GM21786 (cell line): ENCODE measurements at regions not wholly inside any gene's neighbourhood (a gene's known extent, or its start where the extent isn't known, plus 50 kb on each side); places are given as distances from the start of the nearest gene placed in this dataset.
"Not testable (repeated sequence)": the region's sequence is repeated elsewhere in the genome, so short reads cannot be mapped to it uniquely, and the experiment has no call there.

Experiments used
- ATAC-seq: cut with Tn5 transposase; IDR thresholded peaks from one replicate; pipeline ENCODE4 v1.9.1; 2021; ENCODE audit not compliant: unreplicated experiment

DNA sequence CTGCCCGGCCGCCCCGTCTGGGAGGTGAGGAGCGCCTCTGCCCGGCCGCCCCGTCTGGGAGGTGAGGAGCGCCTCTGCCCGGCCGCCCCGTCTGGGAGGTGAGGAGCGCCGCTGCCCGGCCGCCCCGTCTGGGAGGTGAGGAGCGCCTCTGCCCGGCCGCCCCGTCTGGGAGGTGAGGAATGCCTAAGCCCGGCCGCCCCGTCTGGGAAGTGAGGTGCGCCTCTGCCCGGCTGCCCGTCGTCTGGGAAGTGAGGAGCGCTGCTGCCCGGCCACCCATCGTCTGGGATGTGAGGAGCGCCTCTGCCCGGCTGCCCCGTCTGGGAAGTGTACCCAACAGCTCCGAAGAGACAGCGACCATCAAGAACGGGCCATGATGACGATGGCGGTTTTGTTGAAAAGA is 136.6 kb upstream of the PROKR2 start:
- not testable (repeated sequence) for ATAC-seq

DNA sequence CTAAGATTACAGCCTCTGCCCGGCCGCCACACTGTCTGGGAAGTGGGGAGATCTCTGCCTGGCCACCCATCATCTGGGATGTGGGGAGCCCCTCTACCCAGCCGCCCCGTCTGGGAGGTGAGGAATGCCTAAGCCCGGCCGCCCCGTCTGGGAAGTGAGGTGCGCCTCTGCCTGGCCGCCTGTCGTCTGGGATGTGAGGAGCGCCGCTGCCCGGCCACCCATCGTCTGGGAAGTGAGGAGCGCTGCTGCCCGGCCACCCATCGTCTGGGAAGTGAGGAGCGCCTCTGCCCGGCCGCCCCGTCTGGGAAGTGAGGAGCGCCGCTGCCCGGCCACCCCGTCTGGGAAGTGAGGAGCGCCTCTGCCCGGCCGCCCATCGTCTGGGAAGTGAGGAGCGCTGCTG is 135.9 kb upstream of the PROKR2 start:
- not testable (repeated sequence) for ATAC-seq

DNA sequence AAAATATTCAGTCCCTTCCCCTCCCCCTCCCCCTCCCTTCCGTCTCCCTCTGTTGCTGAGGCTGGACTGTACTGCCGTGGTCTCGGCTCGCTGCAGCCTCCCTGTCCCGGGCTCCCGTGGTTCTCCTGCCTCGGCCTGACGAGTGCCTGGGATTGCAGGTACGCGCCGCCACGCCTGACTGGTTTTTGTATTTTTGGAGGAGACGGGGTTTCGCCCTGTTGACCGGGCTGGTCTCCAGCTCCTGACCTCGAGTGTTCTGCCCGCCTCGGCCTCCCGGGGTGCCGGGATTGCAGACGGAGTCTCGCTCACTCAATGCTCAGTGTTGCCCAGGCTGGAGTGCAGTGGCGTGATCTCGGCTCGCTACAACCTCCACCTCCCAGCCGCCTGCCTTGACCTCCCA is 135.5 kb upstream of the PROKR2 start:
- not testable (repeated sequence) for ATAC-seq

GRCh38 chr20:5451643-5452210 is 135.0 kb upstream of the PROKR2 start:
- ATAC-seq = no peak

- ATAC-seq = no peak
These were observed 131.8 kb upstream of the PROKR2 start for GRCh38 chr20:5448449-5449118.

GRCh38 chr20:5447188-5447587 is 130.4 kb upstream of the PROKR2 start:
- ATAC-seq = no peak

- no peak for ATAC-seq
These were observed 128.9 kb upstream of the PROKR2 start for GRCh38 chr20:5445611-5446010.

DNA sequence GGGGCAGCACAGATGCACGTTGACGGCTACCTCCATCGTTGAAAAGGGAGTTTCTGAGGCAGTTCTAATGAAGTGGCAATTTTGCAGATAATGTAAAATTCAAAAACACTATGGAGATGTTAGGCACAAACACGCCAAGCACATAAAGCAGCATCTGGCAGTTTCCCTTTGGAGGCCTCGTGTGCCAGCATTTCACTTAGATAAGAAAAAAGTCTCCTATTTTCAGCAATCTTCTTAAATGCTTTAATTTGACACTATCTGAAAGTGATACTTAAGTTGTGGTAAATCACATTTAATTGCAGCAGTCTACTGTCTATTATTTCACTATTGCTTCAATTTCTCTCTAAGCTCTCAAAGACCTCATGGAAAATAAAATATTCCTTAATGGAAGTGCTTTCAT is 125.3 kb upstream of the PROKR2 start:
- no peak for ATAC-seq

GRCh38 chr20:5434116-5434515 is 117.4 kb upstream of the PROKR2 start:
- ATAC-seq = no peak

DNA sequence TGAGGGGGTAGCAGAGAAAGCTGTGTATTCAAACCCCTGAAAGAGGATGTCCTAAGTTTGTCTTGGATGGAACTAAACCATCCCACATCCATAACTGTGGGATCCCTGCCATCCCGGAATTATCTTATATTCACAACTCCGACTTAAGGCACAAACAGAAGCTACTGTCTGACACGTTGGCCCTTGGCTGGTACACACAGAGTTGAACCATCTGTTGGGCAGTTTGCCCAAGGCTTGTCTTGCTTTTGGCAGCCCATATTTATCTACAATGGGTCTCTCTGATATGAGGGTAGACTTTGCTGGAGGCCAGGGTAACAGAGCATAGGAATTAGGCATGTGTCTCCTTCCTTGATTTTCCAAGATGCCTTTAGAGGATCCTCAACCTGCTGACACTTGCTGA is 116.6 kb upstream of the PROKR2 start:
- no peak for ATAC-seq

- no peak for ATAC-seq
These were observed 115.3 kb upstream of the PROKR2 start for GRCh38 chr20:5432030-5432429.

DNA sequence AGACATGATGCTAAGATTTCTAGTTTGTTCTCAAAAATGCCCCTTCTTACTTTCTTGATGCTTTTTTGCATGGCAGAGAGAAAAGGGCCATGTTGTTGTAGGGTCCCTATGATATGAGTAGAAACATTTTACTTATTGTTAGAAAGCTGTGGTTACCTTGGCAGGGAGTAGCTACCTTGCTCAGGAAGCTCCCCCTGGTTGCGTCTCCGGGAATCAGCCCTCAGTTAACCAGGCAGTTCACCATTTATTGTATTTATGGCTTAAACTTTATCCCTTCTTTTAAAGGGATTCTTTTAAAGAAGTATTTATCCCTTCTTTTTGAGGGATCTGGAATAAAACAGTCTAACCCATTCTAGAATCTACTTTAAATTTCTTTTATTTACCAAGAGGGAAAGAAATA is 113.9 kb upstream of the PROKR2 start:
- ATAC-seq = no peak

DNA sequence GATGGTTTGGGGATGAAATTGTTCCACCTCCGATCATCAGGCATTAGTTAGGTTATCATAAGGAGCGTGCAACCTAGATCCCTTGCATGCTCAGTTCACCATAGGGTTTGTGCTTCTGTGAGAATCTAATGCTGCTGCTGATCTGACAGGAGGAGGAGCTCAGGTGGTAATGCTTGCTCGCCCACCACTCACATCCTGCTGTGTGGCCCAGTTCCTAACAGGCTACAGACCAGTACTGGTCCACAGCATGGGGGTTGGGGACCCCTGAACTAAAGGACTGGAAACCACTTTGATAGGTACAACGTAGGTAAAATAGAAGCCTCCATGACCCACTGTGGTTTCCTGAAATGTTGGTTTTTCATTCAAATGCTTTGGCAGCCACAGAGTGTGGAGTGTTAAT is 109.3 kb upstream of the PROKR2 start:
- ATAC-seq = no peak

DNA sequence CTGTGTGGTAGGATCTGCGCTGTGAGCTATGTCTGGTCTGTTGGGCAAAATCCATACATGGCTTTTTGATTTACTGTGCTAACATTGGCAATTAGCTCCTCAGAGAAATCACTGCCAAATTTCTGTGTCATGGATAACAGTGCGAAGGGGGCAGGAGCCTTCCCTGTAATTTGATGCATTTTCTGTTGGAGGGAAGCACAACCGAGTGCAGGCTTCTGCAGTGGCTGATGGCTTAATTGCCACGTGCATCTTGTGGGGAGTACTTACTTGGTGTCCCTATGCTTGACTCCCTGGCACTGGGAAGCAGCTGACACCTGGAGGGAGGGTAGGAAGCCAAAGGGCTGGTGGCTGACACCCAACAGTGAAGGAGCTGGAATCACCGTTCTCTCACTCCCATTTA is 99.3 kb upstream of the PROKR2 start:
- no peak for ATAC-seq

DNA sequence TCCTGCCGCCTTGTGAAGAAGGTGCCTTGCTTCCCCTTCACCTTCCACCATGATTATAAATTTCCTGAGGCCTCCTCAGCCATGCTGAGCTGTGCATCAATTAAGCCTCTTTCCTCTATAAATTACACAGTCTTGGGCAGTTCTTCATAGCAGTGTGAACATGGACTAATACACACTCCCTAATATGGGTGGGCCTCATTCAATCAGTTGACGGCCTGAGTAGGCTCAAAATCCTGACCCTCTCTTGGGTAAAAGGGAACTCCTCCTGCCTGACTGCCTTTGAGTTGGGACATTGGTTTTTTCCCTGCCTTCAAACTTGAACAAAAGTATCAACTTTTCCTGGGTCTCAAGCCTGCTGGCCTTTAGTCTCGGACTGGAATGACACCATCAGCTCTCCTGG is 96.6 kb upstream of the PROKR2 start:
- no peak for ATAC-seq

DNA sequence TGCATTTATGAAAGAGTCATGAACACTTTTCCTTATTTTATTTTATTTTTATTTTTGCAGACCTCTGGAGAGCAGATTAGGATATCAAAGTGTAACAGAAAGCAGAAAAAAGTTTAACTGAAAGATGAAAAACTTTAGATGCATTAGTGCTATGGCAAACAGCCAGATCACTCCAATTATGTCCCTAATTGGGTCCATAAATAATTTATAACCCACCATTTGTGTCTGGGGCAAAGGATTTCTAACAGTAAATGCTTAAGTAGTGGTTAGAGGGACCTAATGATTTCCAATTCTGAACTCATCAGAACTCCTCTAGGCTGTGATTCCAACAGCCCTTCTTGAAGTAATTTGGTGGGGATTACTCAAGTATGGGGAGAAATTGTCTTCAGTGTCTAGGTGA is 93.7 kb upstream of the PROKR2 start:
- no peak for ATAC-seq

DNA sequence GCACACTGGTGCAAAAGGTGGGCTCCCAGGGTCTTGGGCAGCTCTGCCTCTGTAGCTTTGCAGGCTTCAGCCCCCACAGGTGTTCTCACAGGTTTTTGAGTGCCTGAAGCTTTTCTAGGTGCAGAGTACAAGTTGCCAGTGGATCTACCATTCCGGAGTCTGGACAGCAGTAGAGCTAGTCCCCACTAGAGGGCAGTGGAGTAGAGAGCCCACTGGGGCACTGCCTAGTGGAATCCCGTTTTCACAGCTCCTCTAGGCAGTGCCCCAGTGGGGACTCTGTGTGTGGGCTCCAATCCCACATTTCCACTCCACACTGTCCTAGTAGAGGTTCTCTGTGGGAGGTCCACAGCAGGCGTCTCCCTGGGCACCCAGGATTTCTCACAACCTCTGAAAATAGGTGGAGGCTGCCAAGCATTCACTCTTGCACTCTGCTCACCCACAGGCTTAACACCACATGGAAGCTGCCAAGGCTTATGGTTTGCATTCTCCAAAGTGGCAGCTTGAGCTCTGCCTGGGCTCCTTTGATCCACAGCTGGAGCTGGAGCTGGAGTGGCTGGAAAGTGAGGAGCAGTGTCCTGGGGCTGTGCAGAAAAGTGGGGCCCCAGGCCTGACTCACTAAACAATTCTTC is 86.3 kb upstream of the PROKR2 start:
- ATAC-seq = peak; percentile 79

DNA sequence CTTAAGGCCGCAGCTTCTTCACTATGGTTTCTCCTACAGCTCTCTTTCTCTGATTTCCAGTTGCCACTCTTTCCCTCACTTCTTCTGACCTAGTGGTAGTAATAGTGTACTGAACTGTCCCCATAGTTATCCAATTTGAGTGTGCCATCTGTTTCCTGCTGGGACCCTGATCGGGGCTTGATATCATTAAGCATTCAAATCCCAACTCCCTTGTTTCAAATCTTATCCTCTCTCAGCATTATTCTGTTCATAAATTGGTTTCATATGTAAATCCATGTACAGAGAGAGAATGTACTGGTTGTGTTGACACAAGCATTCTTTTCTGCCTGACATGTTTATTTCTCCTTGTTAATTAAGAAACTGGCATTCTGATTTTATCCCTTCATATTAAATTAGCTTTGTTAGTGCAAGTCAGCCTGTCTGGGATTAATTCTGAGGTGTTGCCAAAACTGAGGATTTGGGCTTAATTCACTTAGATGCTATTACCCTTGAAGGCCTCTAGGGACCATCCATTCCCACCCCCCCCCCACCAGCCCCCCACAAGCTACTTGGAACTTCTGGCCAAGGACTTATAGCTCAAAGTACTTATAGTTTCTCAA is 84.6 kb upstream of the PROKR2 start:
- ATAC-seq = no peak

DNA sequence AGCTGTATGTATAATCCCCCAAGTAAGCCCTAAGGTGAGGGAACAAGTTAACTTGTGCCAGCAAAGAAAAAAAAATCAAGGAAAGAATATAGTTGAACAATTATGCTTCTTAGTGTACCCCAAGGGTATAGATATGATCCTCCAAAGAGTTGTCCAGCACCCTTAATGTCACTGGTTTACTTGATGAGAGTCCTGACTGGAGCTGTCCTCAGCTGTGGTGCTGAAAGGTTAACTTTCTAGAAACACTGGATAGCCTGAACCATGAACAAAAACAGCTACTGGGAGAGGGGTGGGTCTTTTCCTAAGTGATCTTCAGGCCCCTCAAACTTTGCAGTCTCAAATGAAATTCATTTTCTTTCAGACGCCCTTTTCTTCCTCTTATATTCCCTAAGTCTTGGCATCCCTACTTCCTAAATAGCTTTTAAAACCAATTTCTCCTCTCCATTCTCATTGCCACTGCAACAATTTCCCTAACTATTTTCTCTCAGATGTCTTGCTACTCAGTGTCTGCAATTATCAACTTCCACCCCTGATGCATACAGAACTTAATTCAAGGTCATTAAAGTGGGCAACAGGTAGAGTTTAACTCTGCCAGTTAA is 83.5 kb upstream of the PROKR2 start:
- ATAC-seq = no peak

GRCh38 chr20:5397393-5397792 is 80.6 kb upstream of the PROKR2 start:
- ATAC-seq = no peak

DNA sequence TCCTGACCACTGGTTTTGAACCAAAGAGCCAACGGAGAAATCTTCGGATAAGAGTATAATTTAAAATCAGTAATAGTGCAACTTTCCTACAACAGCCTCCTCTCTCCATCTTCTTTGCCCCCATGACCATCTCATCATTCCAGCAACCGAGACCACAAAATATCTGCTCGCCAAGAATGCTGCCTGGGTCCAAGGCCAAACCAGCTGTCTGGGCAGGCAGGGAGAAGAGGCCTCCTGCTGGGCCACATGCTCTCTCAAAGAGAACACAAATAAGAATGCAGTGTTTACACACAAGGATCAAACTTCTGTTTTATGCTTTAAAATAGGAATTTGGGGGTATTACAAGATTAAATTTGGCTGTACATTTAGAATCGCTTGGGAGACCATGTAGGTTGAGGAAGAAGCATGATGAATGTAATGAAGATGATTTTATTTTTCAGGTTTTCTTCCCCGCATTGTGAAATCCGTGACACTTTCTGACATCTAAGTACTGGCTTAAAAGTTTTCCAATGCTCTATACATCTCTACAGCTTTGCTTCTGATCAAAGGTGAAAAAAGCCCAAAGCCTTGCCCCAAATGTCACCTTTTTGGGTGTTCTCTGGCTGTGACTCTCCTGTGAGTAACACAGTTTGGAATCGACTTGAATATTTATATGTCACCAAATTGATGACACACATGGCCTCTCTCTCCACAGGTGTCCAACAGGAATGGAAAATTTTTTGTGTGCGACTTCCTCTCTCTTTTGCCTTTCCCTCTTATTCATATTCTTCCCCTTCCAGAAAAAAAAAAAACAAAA is 79.4 kb upstream of the PROKR2 start:
- ATAC-seq = no peak
